ENCODE measurements at regions not wholly inside any gene's neighbourhood (a gene's known extent, or its start where the extent isn't known, plus 50 kb on each side); places are given as distances from the start of the nearest gene placed in this dataset.

DNA sequence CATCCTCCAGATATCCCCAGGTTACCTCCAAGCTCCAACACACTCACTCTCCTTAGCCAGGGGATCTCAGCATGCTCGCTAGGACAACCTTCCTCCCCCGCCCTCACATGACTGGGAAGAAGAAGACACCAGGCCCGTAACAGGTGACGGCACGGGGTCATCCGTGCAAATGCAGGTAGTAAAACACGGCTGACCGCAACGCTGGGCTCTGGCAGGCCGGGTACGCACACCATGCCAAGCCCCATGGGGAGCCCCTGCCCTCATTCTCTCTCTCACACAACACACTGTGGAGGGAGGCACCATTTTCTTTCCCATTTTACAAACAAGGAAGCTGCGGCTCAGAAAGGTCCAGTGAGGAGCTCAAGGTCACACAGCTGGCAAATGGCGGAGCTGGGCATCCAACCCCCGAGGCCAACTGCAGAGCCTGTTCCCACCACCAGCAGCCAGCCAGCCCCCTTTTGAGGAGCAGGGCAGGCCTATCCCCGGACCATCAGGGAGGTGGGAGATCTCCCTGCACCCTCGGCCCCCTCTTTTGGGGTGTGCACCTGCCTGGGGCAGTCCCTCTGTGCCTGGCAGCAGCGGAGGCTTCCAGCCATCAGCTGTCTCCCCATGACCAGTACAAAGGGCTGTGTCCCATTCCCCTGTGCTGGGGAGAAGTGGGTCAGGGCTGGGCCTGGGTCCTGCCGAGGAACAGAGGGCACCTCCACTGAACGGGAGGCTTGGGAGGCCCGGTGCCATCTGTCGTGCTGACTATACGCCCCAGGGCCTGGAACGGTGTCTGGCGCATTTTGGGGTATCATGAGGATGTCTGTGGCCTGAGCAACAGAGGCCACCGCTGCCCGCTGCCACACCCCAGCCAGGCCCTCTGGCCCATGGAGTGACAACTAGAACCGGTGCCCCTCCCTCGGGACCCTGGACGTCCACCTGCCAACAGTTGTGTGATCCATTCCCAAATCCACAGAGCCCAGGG is 280.9 kb downstream of the CTTN start:
- H3K36me3 ChIP-seq (ENCODE audit: insufficient read depth, low read length) = no peaks in the 10 kb centered on the region
- H2AFZ ChIP-seq (ENCODE audit: low read length) = no peak overlapping the region
- peak; percentile 63 for DNase-seq (ENCODE audit: insufficient read length, low spot score, missing footprints)
- H3K4me1 ChIP-seq (ENCODE audit: insufficient read depth, low read length) = no peaks in the 10 kb centered on the region
- no peak overlapping the region for H3K27ac ChIP-seq (ENCODE audit: low read depth, low read length)
- no peaks in the 10 kb centered on the region for H4K20me1 ChIP-seq (ENCODE audit: insufficient read depth, low read length)
- no peaks in the 10 kb centered on the region for H3K79me2 ChIP-seq (ENCODE audit: insufficient read depth, low read length)
- H3K27me3 ChIP-seq (ENCODE audit: insufficient read depth, low read length) = no peaks in the 10 kb centered on the region
- no peak for TF ChIP-seq CTCF (IDR thresholded peaks at IDR 0.05; ENCODE audit: extremely low read depth, low read depth, low read length)
- no peak overlapping the region for H3K4me2 ChIP-seq (ENCODE audit: insufficient read depth, low read length)
- H3K4me3 ChIP-seq (ENCODE audit: insufficient read depth, low read length) = no peak overlapping the region
- no peaks in the 10 kb centered on the region for H3K9me3 ChIP-seq (ENCODE audit: low read depth, low read length)

DNA sequence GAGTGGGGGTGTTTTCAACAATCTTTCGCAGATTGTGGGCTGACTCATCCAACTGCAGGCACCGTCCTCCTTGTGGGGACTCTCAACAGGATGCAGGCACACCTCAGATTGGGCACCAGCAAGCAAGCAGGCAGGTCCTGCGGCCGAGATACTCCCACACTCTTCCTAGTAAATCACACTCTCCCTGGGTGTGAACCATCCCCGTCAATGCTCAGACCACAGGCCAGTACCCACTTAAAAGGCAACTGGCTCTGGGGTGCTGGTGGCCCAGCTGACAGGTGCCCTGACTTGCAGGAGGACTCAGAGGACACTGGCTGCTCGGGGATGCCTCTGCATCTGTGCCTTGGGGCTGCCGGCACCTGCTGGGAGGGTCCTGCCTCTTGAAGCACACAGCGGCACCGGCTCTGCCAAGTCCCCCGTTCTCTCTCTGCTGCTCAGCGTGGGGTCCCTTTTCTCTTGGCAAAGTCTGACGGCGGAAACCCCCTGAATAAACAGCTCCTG is 282.5 kb downstream of the CTTN start:
- Histone ChIP-seq H3K27ac (ENCODE audit: low read depth, low read length) (no peak overlapping the region), H3K27me3 (ENCODE audit: insufficient read depth, low read length) (no peaks in the 10 kb centered on the region), H4K20me1 (ENCODE audit: insufficient read depth, low read length) (no peaks in the 10 kb centered on the region), H3K4me2 (ENCODE audit: insufficient read depth, low read length) (no peak overlapping the region), H3K79me2 (ENCODE audit: insufficient read depth, low read length) (no peaks in the 10 kb centered on the region), H3K36me3 (ENCODE audit: insufficient read depth, low read length) (no peaks in the 10 kb centered on the region), H3K4me1 (ENCODE audit: insufficient read depth, low read length) (no peaks in the 10 kb centered on the region), H3K9me3 (ENCODE audit: low read depth, low read length) (no peaks in the 10 kb centered on the region), H3K4me3 (ENCODE audit: insufficient read depth, low read length) (no peak overlapping the region), H2AFZ (ENCODE audit: low read length) (no peak overlapping the region)
- DNase-seq (ENCODE audit: insufficient read length, low spot score, missing footprints) = peak; percentile 68
- TF ChIP-seq CTCF (IDR thresholded peaks at IDR 0.05; ENCODE audit: extremely low read depth, low read depth, low read length) = no peak

DNA sequence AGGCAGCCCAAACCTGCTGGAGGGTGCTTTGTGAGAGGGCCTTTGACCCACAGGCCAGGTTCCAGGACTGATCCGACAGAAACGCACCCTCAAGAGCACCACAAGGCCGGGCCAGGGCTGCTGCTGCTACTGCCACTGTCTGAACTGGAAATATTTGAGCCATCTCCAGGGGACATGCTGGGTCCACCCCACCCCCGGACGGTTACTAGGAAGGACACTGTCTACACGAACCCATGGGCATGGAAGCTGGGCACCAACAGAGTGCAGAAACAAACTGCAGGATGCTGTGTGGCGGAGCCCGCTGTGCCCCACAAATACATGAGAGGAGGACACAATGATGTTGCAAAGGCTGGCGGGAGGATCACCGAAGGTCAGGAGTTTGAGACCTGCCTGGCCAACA is 283.7 kb downstream of the CTTN start:
- DNase-seq (ENCODE audit: insufficient read length, low spot score, missing footprints) = no peak
- Histone ChIP-seq H3K9me3 (ENCODE audit: low read depth, low read length) (no peaks in the 10 kb centered on the region), H4K20me1 (ENCODE audit: insufficient read depth, low read length) (no peaks in the 10 kb centered on the region), H3K4me3 (ENCODE audit: insufficient read depth, low read length) (no peak overlapping the region), H3K27me3 (ENCODE audit: insufficient read depth, low read length) (no peaks in the 10 kb centered on the region), H3K4me1 (ENCODE audit: insufficient read depth, low read length) (no peaks in the 10 kb centered on the region), H3K27ac (ENCODE audit: low read depth, low read length) (no peak overlapping the region), H2AFZ (ENCODE audit: low read length) (no peak overlapping the region), H3K79me2 (ENCODE audit: insufficient read depth, low read length) (no peaks in the 10 kb centered on the region), H3K4me2 (ENCODE audit: insufficient read depth, low read length) (no peak overlapping the region), H3K36me3 (ENCODE audit: insufficient read depth, low read length) (no peaks in the 10 kb centered on the region)
- no peak for TF ChIP-seq CTCF (IDR thresholded peaks at IDR 0.05; ENCODE audit: extremely low read depth, low read depth, low read length)

- Histone ChIP-seq H3K27ac (ENCODE audit: low read depth, low read length) (no peak overlapping the region), H3K4me3 (ENCODE audit: insufficient read depth, low read length) (no peak overlapping the region), H3K4me1 (ENCODE audit: insufficient read depth, low read length) (no peaks in the 10 kb centered on the region), H4K20me1 (ENCODE audit: insufficient read depth, low read length) (no peaks in the 10 kb centered on the region), H3K4me2 (ENCODE audit: insufficient read depth, low read length) (no peak overlapping the region), H3K36me3 (ENCODE audit: insufficient read depth, low read length) (no peaks in the 10 kb centered on the region), H3K9me3 (ENCODE audit: low read depth, low read length) (no peaks in the 10 kb centered on the region), H3K79me2 (ENCODE audit: insufficient read depth, low read length) (no peaks in the 10 kb centered on the region), H2AFZ (ENCODE audit: low read length) (no peak overlapping the region), H3K27me3 (ENCODE audit: insufficient read depth, low read length) (no peaks in the 10 kb centered on the region)
- no peak for TF ChIP-seq CTCF (IDR thresholded peaks at IDR 0.05; ENCODE audit: extremely low read depth, low read depth, low read length)
- DNase-seq (ENCODE audit: insufficient read length, low spot score, missing footprints) = no peak
Observed at GRCh38 chr11:70682760-70683159, 284.4 kb downstream of the CTTN start.

Data from osteoblast (primary cell).